Mesenchymal stem cell (in vitro differentiated cells and primary cell): ENCODE measurements at regions not wholly inside any gene's neighbourhood (a gene's known extent, or its start where the extent isn't known, plus 50 kb on each side); places are given as distances from the start of the nearest gene placed in this dataset.

Experiments used
- DNase-seq: peaks from one replicate; pipeline ENCODE4 v3.0.0-alpha.2; 2013
- H2AFZ ChIP-seq: one replicate; pipeline ENCODE4 v1.6.1; 2013; ENCODE audit warnings: low read depth, mild to moderate bottlenecking, control low read depth, inconsistent platforms, low read length, moderate library complexity
- H2AK5ac ChIP-seq: 2 replicates; pipeline ENCODE4 v1.6.1; 2013; ENCODE audit warnings: low read length, moderate library complexity, mild to moderate bottlenecking, inconsistent platforms; ENCODE audit not compliant: severe bottlenecking
- H2BK120ac ChIP-seq: one replicate; pipeline ENCODE4 v1.6.1; 2013; ENCODE audit warnings: low read depth, mild to moderate bottlenecking, inconsistent platforms, low read length, moderate library complexity
- H2BK12ac ChIP-seq, 2 experiments: one replicate each; pipeline ENCODE4 v1.6.1; 2013; ENCODE audit warnings: inconsistent platforms in 2 of 2, low read length in 2 of 2, mild to moderate bottlenecking in 2 of 2, moderate library complexity in 2 of 2, control low read depth in 1 of 2
- H2BK15ac ChIP-seq: one replicate; pipeline ENCODE4 v1.6.1; 2013; ENCODE audit warnings: mild to moderate bottlenecking, low read depth, inconsistent platforms; ENCODE audit not compliant: poor library complexity, severe bottlenecking
- H2BK5ac ChIP-seq: 2 replicates; pipeline ENCODE4 v1.6.1; 2013; ENCODE audit warnings: low read depth, mild to moderate bottlenecking, low read length, control low read depth, inconsistent platforms; ENCODE audit not compliant: poor library complexity, severe bottlenecking
- H3K14ac ChIP-seq, 2 experiments: one replicate each; pipeline ENCODE4 v1.6.1; 2013; ENCODE audit warnings: inconsistent platforms in 2 of 2, low read length in 2 of 2, control low read depth in 1 of 2, mild to moderate bottlenecking in 1 of 2, moderate library complexity in 1 of 2
- H3K18ac ChIP-seq, 2 experiments: one replicate each; pipeline ENCODE4 v1.6.1; 2013; ENCODE audit warnings: inconsistent platforms in 2 of 2, low read length in 2 of 2, control low read depth in 1 of 2, low read depth in 1 of 2, mild to moderate bottlenecking in 1 of 2
- H3K23ac ChIP-seq, 2 experiments: one replicate each; pipeline ENCODE4 v1.6.1; 2013; ENCODE audit warnings: inconsistent platforms in 2 of 2, low read length in 2 of 2, mild to moderate bottlenecking in 2 of 2, moderate library complexity in 2 of 2, control low read depth in 1 of 2
- H3K27ac ChIP-seq: 2 replicates; pipeline ENCODE4 v1.5.1; 2013; ENCODE audit warnings: mild to moderate bottlenecking, moderate library complexity, low read length, control low read depth, inconsistent platforms; ENCODE audit not compliant: poor library complexity, severe bottlenecking
- H3K27me3 ChIP-seq, 2 experiments: 2 replicates each; pipeline versions ENCODE4 v1.6.1 to v1.7.0; 2013; ENCODE audit warnings: low read length in 2 of 2, mild to moderate bottlenecking in 2 of 2, moderate library complexity in 2 of 2, control low read depth in 1 of 2, inconsistent platforms in 1 of 2; ENCODE audit not compliant: control insufficient read depth in 1 of 2, insufficient read depth in 1 of 2
- H3K36me3 ChIP-seq, 2 experiments: 2 replicates each; pipeline versions ENCODE4 v1.6.1 to v1.7.0; 2013; ENCODE audit warnings: low read length in 2 of 2, control low read depth in 1 of 2, inconsistent platforms in 1 of 2, low read depth in 1 of 2, mild to moderate bottlenecking in 1 of 2; ENCODE audit not compliant: insufficient read depth in 2 of 2, control insufficient read depth in 1 of 2
- H3K4ac ChIP-seq, 2 experiments: one replicate each; pipeline ENCODE4 v1.6.1; 2013; ENCODE audit warnings: inconsistent platforms in 2 of 2, low read length in 2 of 2, mild to moderate bottlenecking in 2 of 2, moderate library complexity in 2 of 2, control low read depth in 1 of 2, low read depth in 1 of 2
- H3K4me1 ChIP-seq: 2 replicates; pipeline ENCODE4 v1.6.1; 2013; ENCODE audit warnings: low read depth, low read length, control low read depth; ENCODE audit not compliant: control insufficient read depth, insufficient read depth
- H3K4me2 ChIP-seq: 2 replicates; pipeline ENCODE4 v1.6.1; 2013; ENCODE audit warnings: low read length, mild to moderate bottlenecking, inconsistent platforms; ENCODE audit not compliant: poor library complexity, severe bottlenecking
- H3K4me3 ChIP-seq, 2 experiments: 2 replicates each; pipeline versions ENCODE4 v1.5.1 to v1.7.0; 2013; ENCODE audit warnings: low read length in 2 of 2, mild to moderate bottlenecking in 2 of 2, control low read depth in 1 of 2, low read depth in 1 of 2; ENCODE audit not compliant: insufficient read depth in 1 of 2
- H3K79me1 ChIP-seq: replicated peaks from 2 replicates; pipeline ENCODE4 v1.6.1; 2013; ENCODE audit warnings: mild to moderate bottlenecking, control low read depth, low read length, inconsistent platforms; ENCODE audit not compliant: poor library complexity, severe bottlenecking
- H3K9ac ChIP-seq: 2 replicates; pipeline ENCODE4 v1.7.0; 2013; ENCODE audit warnings: mild to moderate bottlenecking, low read length, moderate library complexity
- H3K9me3 ChIP-seq: 2 replicates; pipeline ENCODE4 v1.7.0; 2013; ENCODE audit warnings: mild to moderate bottlenecking, low read length; ENCODE audit not compliant: control insufficient read depth
- H4K8ac ChIP-seq: one replicate; pipeline ENCODE4 v1.6.1; 2013; ENCODE audit warnings: inconsistent platforms, mild to moderate bottlenecking, low read length, moderate library complexity
- H4K91ac ChIP-seq: one replicate; pipeline ENCODE4 v1.6.1; 2013; ENCODE audit warnings: mild to moderate bottlenecking, low read length, inconsistent platforms
- WGBS: methylation state at CpG from one replicate; pipeline ENCODE4 v1.1.7; 2013; ENCODE audit warnings: mixed read lengths; 5-methylcytosine and 5-hydroxymethylcytosine counted together

DNA sequence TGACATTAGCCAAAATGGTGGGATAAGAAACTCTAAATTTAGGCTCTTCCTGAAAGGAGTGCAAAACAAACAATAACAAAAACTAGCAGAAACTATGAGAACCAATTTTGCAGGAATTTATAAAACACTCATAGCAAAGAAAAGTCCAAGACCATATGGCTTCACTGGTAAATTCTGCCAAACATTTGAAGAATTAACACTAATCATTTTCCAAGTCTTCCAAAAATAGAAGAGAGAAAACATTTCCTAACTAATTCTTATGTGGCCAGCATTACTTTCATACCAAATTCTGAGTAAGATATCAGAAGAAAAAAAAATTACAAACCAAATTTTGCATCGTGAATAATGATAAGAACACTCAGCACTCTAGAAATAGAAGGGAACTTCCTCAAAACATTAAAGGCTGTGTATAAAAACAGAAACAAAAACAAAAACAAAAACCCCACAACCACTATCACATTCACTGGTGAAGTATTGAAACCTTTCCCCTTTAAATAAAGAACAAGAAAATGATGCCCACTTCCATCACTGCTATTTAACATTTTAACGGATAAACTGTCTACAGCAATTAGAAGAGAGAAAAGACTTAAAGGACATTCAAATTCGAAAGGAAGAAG, 524.3 kb upstream of the GALNTL6 start:
- no peak overlapping the region for H3K14ac ChIP-seq
- H4K91ac ChIP-seq: no peak overlapping the region
- DNase-seq: no peak
- H3K27ac ChIP-seq: no peak overlapping the region
- no peak overlapping the region for H2AFZ ChIP-seq
- no peak overlapping the region for H3K23ac ChIP-seq
- peaks cover 7% of the 10 kb centered on the region for H3K9me3 ChIP-seq
- H2AK5ac ChIP-seq: no peak overlapping the region
- H2BK5ac ChIP-seq: no peak overlapping the region
- no peak overlapping the region for H2BK15ac ChIP-seq
- no peak overlapping the region for H2BK120ac ChIP-seq
- H3K4me2 ChIP-seq: no peak overlapping the region
- no peaks in the 10 kb centered on the region for H3K4me1 ChIP-seq
- no peaks in the 10 kb centered on the region for H3K79me1 ChIP-seq
- no peak overlapping the region for H3K18ac ChIP-seq
- no peaks in the 10 kb centered on the region for H3K27me3 ChIP-seq
- no peak overlapping the region for H3K4me3 ChIP-seq
- H3K36me3 ChIP-seq: no peaks in the 10 kb centered on the region
- no peak overlapping the region for H4K8ac ChIP-seq
- H3K9ac ChIP-seq: no peak overlapping the region
- H2BK12ac ChIP-seq: no peak overlapping the region
- 100% methylated on average over 1 of the region's 3 CpGs for WGBS
- H3K4ac ChIP-seq: no peak overlapping the region

DNA sequence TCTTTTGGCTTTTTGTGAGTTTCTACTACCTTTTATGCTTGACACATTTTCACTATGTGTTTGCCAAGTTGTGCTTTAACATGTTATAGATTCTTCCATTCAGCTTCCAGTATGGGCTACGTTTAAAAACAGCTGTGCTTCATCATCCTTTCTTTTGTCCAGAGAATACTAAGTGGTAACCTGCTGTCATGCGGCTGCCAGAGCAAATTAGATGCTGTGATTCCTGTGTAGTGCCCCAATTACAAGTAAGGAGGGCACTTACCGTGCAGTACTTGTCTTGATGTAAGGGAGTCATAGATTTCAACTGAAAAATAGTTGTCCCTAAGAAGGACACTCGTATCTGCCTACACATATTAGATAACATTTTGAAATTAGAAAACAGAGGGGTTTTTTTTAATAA, 531.8 kb upstream of the GALNTL6 start:
- Histone ChIP-seq H2AK5ac (no peak overlapping the region), H2AFZ (no peak overlapping the region), H3K9ac (no peak overlapping the region), H3K23ac (no peak overlapping the region), H3K4me3 (no peak overlapping the region), H2BK5ac (no peak overlapping the region), H4K91ac (no peak overlapping the region), H2BK12ac (no peak overlapping the region), H3K27ac (no peak overlapping the region), H3K9me3 (peaks cover 10% of the 10 kb centered on the region), H2BK15ac (no peak overlapping the region), H2BK120ac (no peak overlapping the region), H3K14ac (no peak overlapping the region), H3K4me1 (no peaks in the 10 kb centered on the region), H4K8ac (no peak overlapping the region), H3K27me3 (no peaks in the 10 kb centered on the region), H3K79me1 (no peaks in the 10 kb centered on the region), H3K36me3 (no peaks in the 10 kb centered on the region), H3K4me2 (no peak overlapping the region), H3K18ac (no peak overlapping the region), H3K4ac (no peak overlapping the region)
- WGBS: 69% methylated on average over 3 of the region's 4 CpGs
- DNase-seq: no peak

DNA sequence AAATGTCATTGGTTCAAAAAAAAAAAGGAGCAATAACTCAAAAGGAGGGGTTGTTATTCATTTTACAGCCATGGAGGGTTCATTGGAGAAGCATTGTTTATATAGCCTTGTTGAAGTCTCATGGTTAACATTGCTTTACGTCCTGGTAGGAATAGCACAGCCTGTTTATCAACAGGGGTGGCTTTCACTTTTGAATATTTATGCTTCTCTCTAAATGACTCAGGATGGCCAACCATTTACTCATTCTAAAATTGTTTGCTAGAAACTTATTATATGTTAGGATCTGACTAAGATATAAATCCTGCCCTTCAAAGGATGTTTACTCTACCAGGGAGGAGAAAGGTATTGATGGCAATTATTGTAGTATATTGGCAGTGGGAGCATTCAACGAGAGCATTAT, 534.1 kb upstream of the GALNTL6 start:
- no peak overlapping the region for H4K91ac ChIP-seq
- no peaks in the 10 kb centered on the region for H3K36me3 ChIP-seq
- WGBS: 24% methylated on average over 2 of the region's 2 CpGs
- H3K18ac ChIP-seq: no peak overlapping the region
- H3K23ac ChIP-seq: no peak overlapping the region
- no peak overlapping the region for H3K27ac ChIP-seq
- H2BK15ac ChIP-seq: no peak overlapping the region
- H2AK5ac ChIP-seq: no peak overlapping the region
- peaks cover 2% of the 10 kb centered on the region for H3K9me3 ChIP-seq
- no peak overlapping the region for H2BK5ac ChIP-seq
- no peaks in the 10 kb centered on the region for H3K79me1 ChIP-seq
- no peak overlapping the region for H3K4me3 ChIP-seq
- no peak overlapping the region for H3K4me2 ChIP-seq
- no peak overlapping the region for H3K9ac ChIP-seq
- no peak overlapping the region for H4K8ac ChIP-seq
- H2BK12ac ChIP-seq: no peak overlapping the region
- no peaks in the 10 kb centered on the region for H3K4me1 ChIP-seq
- H2BK120ac ChIP-seq: no peak overlapping the region
- no peak overlapping the region for H3K4ac ChIP-seq
- H3K14ac ChIP-seq: no peak overlapping the region
- H2AFZ ChIP-seq: no peak overlapping the region
- no peaks in the 10 kb centered on the region for H3K27me3 ChIP-seq
- DNase-seq: peak; percentile 19

- H2BK120ac ChIP-seq: no peak overlapping the region
- no peak overlapping the region for H3K14ac ChIP-seq
- no peak for DNase-seq
- H2BK5ac ChIP-seq: no peak overlapping the region
- no peak overlapping the region for H3K18ac ChIP-seq
- no peak overlapping the region for H2BK12ac ChIP-seq
- WGBS: 62% methylated on average over 5 of the region's 6 CpGs
- no peak overlapping the region for H2AK5ac ChIP-seq
- H3K79me1 ChIP-seq: no peaks in the 10 kb centered on the region
- no peak overlapping the region for H2AFZ ChIP-seq
- H3K4me3 ChIP-seq: no peak overlapping the region
- H3K9ac ChIP-seq: no peak overlapping the region
- H3K23ac ChIP-seq: no peak overlapping the region
- H3K27ac ChIP-seq: no peak overlapping the region
- H4K91ac ChIP-seq: no peak overlapping the region
- no peaks in the 10 kb centered on the region for H3K27me3 ChIP-seq
- H3K36me3 ChIP-seq: no peaks in the 10 kb centered on the region
- no peaks in the 10 kb centered on the region for H3K4me1 ChIP-seq
- peaks cover 3% of the 10 kb centered on the region for H3K9me3 ChIP-seq
- H2BK15ac ChIP-seq: no peak overlapping the region
- no peak overlapping the region for H4K8ac ChIP-seq
- no peak overlapping the region for H3K4ac ChIP-seq
- H3K4me2 ChIP-seq: no peak overlapping the region
Measured at GRCh38 chr4:171266671-171267070, 546.5 kb upstream of the GALNTL6 start.
